ENCODE measurements at regions not wholly inside any gene's neighbourhood (a gene's known extent, or its start where the extent isn't known, plus 50 kb on each side); places are given as distances from the start of the nearest gene placed in this dataset.
A peak's percentile ranks its signal among the peaks of the same experiment; 100 is the strongest.

DNA sequence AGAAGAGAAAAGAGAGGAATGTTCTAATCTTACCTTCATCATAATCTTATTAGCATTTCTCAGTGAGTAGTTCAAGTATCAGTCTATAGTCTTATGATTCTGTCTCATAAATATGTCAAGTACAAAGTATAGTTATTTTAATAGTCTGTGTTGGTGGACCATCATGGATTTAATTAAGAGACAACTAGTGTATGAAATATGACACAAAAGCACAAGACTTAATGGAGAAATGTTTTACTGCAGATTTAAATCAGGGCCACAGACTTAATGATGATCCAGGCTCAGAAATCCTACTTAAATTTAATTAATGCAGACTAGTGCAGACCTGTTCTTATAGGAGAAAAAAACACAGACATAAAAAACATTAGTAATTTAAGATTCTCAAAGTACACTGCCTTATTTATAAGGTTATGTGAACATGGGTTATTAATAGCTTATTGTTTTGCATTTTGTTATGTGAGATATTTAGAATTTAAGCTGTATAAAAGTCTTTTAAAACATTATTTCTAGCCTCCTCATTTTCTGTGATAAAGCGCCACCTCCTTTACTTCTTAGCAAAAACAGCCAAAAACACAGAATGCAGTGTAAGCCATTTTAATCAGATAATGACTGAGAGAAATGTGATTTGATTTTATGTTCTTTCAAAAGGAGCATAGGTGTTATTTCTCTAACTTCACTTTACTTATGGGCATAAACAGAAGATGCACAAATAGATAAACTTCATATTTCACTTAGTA, 255.0 kb upstream of the SNX7 start:
- no peaks in the 10 kb centered on the region for H3K9me3 Mint-ChIP-seq
- no peak overlapping the region for H3K4me3 Mint-ChIP-seq
- H3K27ac Mint-ChIP-seq: peak overlapping the region; percentile 88
- H3K4me1 Mint-ChIP-seq: peaks cover 45% of the 10 kb centered on the region
- no peak for DNase-seq (ENCODE audit: low spot score in 2 of 2, unreplicated experiment in 2 of 2)
- TF ChIP-seq, protein P1, sequence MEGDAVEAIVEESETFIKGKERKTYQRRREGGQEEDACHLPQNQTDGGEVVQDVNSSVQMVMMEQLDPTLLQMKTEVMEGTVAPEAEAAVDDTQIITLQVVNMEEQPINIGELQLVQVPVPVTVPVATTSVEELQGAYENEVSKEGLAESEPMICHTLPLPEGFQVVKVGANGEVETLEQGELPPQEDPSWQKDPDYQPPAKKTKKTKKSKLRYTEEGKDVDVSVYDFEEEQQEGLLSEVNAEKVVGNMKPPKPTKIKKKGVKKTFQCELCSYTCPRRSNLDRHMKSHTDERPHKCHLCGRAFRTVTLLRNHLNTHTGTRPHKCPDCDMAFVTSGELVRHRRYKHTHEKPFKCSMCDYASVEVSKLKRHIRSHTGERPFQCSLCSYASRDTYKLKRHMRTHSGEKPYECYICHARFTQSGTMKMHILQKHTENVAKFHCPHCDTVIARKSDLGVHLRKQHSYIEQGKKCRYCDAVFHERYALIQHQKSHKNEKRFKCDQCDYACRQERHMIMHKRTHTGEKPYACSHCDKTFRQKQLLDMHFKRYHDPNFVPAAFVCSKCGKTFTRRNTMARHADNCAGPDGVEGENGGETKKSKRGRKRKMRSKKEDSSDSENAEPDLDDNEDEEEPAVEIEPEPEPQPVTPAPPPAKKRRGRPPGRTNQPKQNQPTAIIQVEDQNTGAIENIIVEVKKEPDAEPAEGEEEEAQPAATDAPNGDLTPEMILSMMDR (IDR thresholded peaks at IDR 0.05; ENCODE audit: unreplicated experiment): no peak
- no peaks in the 10 kb centered on the region for H3K36me3 Mint-ChIP-seq
- H3K27me3 Mint-ChIP-seq (ENCODE audit: low read depth): no peaks in the 10 kb centered on the region

DNA sequence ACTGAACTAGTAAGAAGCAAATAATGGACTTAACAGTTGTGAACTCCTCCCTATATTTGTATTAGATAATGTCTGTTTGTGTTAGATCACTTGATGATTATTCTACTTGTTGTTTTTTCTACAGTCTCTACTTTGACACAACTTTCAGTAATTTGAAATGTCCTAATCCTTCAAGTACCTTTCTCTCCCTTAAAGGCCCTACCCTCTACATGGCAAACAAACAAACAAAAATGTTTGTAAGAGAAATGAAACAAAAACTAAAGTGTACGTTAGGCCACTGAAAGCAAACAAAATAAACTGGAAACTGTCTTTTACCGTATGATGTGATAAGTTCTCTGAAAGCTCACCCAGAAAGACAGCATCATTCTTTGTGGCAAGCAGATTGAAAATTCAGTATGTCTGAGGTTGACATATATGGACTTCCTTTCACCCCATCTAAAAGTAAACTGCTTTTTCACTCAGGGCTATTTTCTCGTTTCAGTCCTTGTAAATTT, 255.9 kb upstream of the SNX7 start:
- TF ChIP-seq, protein P1 (IDR thresholded peaks at IDR 0.05; ENCODE audit: unreplicated experiment): no peak
- Mint-ChIP-seq H3K27ac (peak overlapping the region; percentile 88), H3K36me3 (no peaks in the 10 kb centered on the region), H3K27me3 (ENCODE audit: low read depth) (no peaks in the 10 kb centered on the region), H3K4me3 (no peak overlapping the region), H3K4me1 (peaks cover 45% of the 10 kb centered on the region), H3K9me3 (no peaks in the 10 kb centered on the region)
- no peak for DNase-seq (ENCODE audit: low spot score in 2 of 2, unreplicated experiment in 2 of 2)

DNA sequence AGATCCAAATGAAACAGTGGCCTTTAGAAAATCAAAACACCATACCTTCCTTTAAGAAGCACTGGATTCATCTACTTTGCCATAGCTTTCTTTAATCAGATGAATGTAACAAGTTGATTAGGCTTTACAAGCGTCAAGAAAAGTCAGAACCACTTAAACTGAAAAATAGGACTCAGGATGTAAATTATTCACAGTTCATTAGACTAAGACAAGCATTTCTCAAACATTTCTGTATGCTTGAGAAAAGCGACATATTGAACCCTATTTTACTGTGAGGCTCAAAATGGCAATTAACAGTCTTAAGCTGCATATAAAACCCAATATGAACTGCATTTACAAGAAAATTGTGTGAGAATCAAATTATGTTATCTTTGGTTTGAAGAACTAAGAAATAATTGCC, 256.7 kb upstream of the SNX7 start:
- Mint-ChIP-seq H3K27ac (peak overlapping the region; percentile 66), H3K4me3 (no peak overlapping the region), H3K27me3 (ENCODE audit: low read depth) (no peaks in the 10 kb centered on the region), H3K4me1 (peaks cover 45% of the 10 kb centered on the region), H3K36me3 (no peaks in the 10 kb centered on the region), H3K9me3 (no peaks in the 10 kb centered on the region)
- TF ChIP-seq, protein P1 (IDR thresholded peaks at IDR 0.05; ENCODE audit: unreplicated experiment): no peak
- DNase-seq (ENCODE audit: low spot score in 2 of 2, unreplicated experiment in 2 of 2): no peak

DNA sequence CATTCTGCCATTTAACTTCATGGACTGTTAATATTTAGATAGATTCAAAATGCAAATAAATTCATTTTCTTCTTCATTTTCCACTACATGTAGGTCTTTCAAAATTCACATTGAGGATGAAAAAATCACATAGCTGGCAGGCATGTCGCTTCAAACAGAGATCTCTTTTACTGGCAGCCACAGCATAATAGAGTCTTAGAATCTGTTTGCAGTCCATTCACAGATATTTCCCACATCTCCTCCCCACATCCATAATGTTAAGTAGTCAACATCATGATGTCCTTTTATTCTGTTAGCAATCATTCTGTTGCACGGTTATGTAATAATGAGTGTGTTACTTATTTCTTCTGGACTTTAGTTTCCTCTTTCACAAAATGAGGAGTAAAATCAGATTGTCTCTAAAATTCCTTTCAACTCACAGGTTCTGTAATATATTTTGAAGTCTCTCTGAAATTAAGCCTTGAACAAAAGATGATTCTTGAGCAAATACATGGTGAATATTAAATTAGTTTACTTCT, 257.5 kb upstream of the SNX7 start:
- Mint-ChIP-seq H3K4me3 (no peak overlapping the region), H3K36me3 (no peaks in the 10 kb centered on the region), H3K9me3 (no peaks in the 10 kb centered on the region), H3K27ac (no peak overlapping the region), H3K27me3 (ENCODE audit: low read depth) (no peaks in the 10 kb centered on the region), H3K4me1 (peaks cover 43% of the 10 kb centered on the region)
- DNase-seq (ENCODE audit: low spot score in 2 of 2, unreplicated experiment in 2 of 2): no peak
- TF ChIP-seq, protein P1 (IDR thresholded peaks at IDR 0.05; ENCODE audit: unreplicated experiment): no peak

- H3K27me3 Mint-ChIP-seq (ENCODE audit: low read depth): no peaks in the 10 kb centered on the region
- H3K4me3 Mint-ChIP-seq: no peak overlapping the region
- no peak overlapping the region for H3K27ac Mint-ChIP-seq
- TF ChIP-seq, protein P1 (IDR thresholded peaks at IDR 0.05; ENCODE audit: unreplicated experiment): no peak
- DNase-seq (ENCODE audit: low spot score in 2 of 2, unreplicated experiment in 2 of 2): no peak
- no peaks in the 10 kb centered on the region for H3K36me3 Mint-ChIP-seq
- H3K4me1 Mint-ChIP-seq: peaks cover 52% of the 10 kb centered on the region
- H3K9me3 Mint-ChIP-seq: no peaks in the 10 kb centered on the region
These were observed 258.7 kb upstream of the SNX7 start for GRCh38 chr1:98402860-98403259.

Data from mesothelial cell of epicardium (in vitro differentiated cells).